Keratinocyte (primary cell): ENCODE measurements at regions not wholly inside any gene's neighbourhood (a gene's known extent, or its start where the extent isn't known, plus 50 kb on each side); places are given as distances from the start of the nearest gene placed in this dataset.

ENCODE experiments used
- DNase-seq: peaks from one replicate; pipeline ENCODE4 v3.0.0-alpha.2; 2011; ENCODE audit warnings: low read depth, missing footprints, low spot score
- FAIRE-seq: peaks from 2 replicates; lab custom pipeline; 2011; peaks lifted over from hg19 to GRCh38; lab: Jason Lieb, UNC
- H2AFZ ChIP-seq: 2 replicates; pipeline ENCODE4 v1.6.0; 2012; ENCODE audit warnings: low read length, control low read depth, inconsistent platforms; ENCODE audit not compliant: control insufficient read depth
- H3K27ac ChIP-seq: 2 replicates; pipeline ENCODE4 v1.5.1; 2011; ENCODE audit warnings: low read length; ENCODE audit not compliant: control insufficient read depth, insufficient read depth
- H3K27me3 ChIP-seq: 3 replicates; pipeline ENCODE4 v1.6.0; 2011; ENCODE audit warnings: low read length; ENCODE audit not compliant: control insufficient read depth, insufficient read depth; ENCODE audit errors: extremely low read depth
- H3K36me3 ChIP-seq, 2 experiments: 2 replicates in 1 of 2; 3 replicates in 1 of 2; pipeline ENCODE4 v1.5.1; 2011; ENCODE audit warnings: low read length in 2 of 2, mild to moderate bottlenecking in 1 of 2; ENCODE audit not compliant: control insufficient read depth in 2 of 2, insufficient read depth in 2 of 2; ENCODE audit errors: extremely low read depth in 1 of 2
- H3K4me1 ChIP-seq: 3 replicates; pipeline ENCODE4 v1.5.1; 2011; ENCODE audit warnings: low read length; ENCODE audit not compliant: control insufficient read depth, insufficient read depth; ENCODE audit errors: extremely low read depth
- H3K4me2 ChIP-seq: 3 replicates; pipeline ENCODE4 v1.6.0; 2011; ENCODE audit warnings: low read depth, low read length; ENCODE audit not compliant: control insufficient read depth, insufficient read depth; ENCODE audit errors: extremely low read depth
- H3K4me3 ChIP-seq, 3 experiments: fragments of 200-600 bp in 1 of 3; sonication (generic) in 1 of 3; 2 replicates in 2 of 3; 3 replicates in 1 of 3; pipeline ENCODE4 v1.5.1; 2011 to 2016; ENCODE audit warnings: low read length in 3 of 3, mild to moderate bottlenecking in 3 of 3, control low read depth in 2 of 3, inconsistent platforms in 1 of 3, low read depth in 1 of 3, mixed read lengths in 1 of 3, mixed run types in 1 of 3, moderate library complexity in 1 of 3; ENCODE audit not compliant: control insufficient read depth in 2 of 3, insufficient read depth in 2 of 3; ENCODE audit errors: extremely low read depth in 1 of 3
- H3K79me2 ChIP-seq: 2 replicates; pipeline ENCODE4 v1.6.0; 2012; ENCODE audit warnings: low read length; ENCODE audit not compliant: control insufficient read depth, insufficient read depth
- H3K9ac ChIP-seq: 3 replicates; pipeline ENCODE4 v1.6.0; 2011; ENCODE audit warnings: low read length; ENCODE audit not compliant: control insufficient read depth, insufficient read depth; ENCODE audit errors: extremely low read depth
- H3K9me1 ChIP-seq: 3 replicates; pipeline ENCODE4 v1.6.0; 2011; ENCODE audit warnings: low read length; ENCODE audit not compliant: control insufficient read depth, insufficient read depth; ENCODE audit errors: extremely low read depth
- H3K9me3 ChIP-seq: 2 replicates; pipeline ENCODE4 v1.5.1; 2012; ENCODE audit warnings: low read depth, low read length; ENCODE audit not compliant: control insufficient read depth
- H4K20me1 ChIP-seq: 3 replicates; pipeline ENCODE4 v1.6.0; 2011; ENCODE audit warnings: low read length; ENCODE audit not compliant: control insufficient read depth, insufficient read depth; ENCODE audit errors: extremely low read depth
- CTCF ChIP-seq, 3 experiments: IDR thresholded peaks in 1 of 3; conservative IDR thresholded peaks in 1 of 3; optimal IDR thresholded peaks in 1 of 3; 2 replicates in 2 of 3; 3 replicates in 1 of 3; pipeline versions ENCODE3 to v1.5.1; 2011; ENCODE audit warnings: low read length in 3 of 3, mild to moderate bottlenecking in 3 of 3, moderate library complexity in 2 of 3, control low read depth in 1 of 3, inconsistent platforms in 1 of 3; ENCODE audit not compliant: insufficient read depth in 2 of 3; ENCODE audit errors: extremely low read depth in 1 of 3
- EZH2 ChIP-seq: IDR thresholded peaks from one replicate; pipeline ENCODE4 v1.6.1; 2012; ENCODE audit warnings: inconsistent platforms, mild to moderate bottlenecking, low read length, moderate library complexity
- dilution Hi-C: fragments of 300-500 bp; cut with MboI; formaldehyde crosslinking; loops from one replicate; pipeline ENCODE4 v1.7.0; 2020; ENCODE audit warnings: low sequenced_read_pairs; ENCODE audit not compliant: extremely low pct_ligation_motif_present

GRCh38 chr20:10133532-10133931 lies 85.1 kb upstream of the SNAP25 start:
- Histone ChIP-seq H4K20me1 (no peaks in the 10 kb centered on the region), H3K9ac (no peak overlapping the region), H3K4me3 (no peak overlapping the region), H3K4me1 (no peaks in the 10 kb centered on the region), H2AFZ (no peak overlapping the region), H3K27ac (no peak overlapping the region), H3K4me2 (no peak overlapping the region), H3K27me3 (peaks cover 19% of the 10 kb centered on the region), H3K36me3 (no peaks in the 10 kb centered on the region), H3K79me2 (no peaks in the 10 kb centered on the region), H3K9me3 (no peaks in the 10 kb centered on the region), H3K9me1 (no peaks in the 10 kb centered on the region)
- no peak for TF ChIP-seq EZH2
- no peak for TF ChIP-seq CTCF (optimal IDR thresholded peaks at IDR 0.05 in 1 of 3, IDR thresholded peaks at IDR 0.05 in 1 of 3, conservative IDR thresholded peaks at IDR 0.05 in 1 of 3; ENCODE audit: extremely low read depth in 1 of 3, insufficient read depth in 2 of 3, low read length in 3 of 3)
- dilution Hi-C loops: no loop called here
- FAIRE-seq (no peak), DNase-seq (no peak)

GRCh38 chr20:10134176-10134575 lies 84.5 kb upstream of the SNAP25 start:
- dilution Hi-C loops: no loop called here
- Histone ChIP-seq H4K20me1 (no peaks in the 10 kb centered on the region), H3K27me3 (peaks cover 19% of the 10 kb centered on the region), H3K9me3 (no peaks in the 10 kb centered on the region), H3K36me3 (no peaks in the 10 kb centered on the region), H3K9me1 (no peaks in the 10 kb centered on the region), H3K79me2 (no peaks in the 10 kb centered on the region), H2AFZ (no peak overlapping the region), H3K4me1 (no peaks in the 10 kb centered on the region), H3K4me2 (no peak overlapping the region), H3K9ac (no peak overlapping the region), H3K27ac (no peak overlapping the region), H3K4me3 (no peak overlapping the region)
- TF ChIP-seq EZH2: no peak
- no peak for TF ChIP-seq CTCF (optimal IDR thresholded peaks at IDR 0.05 in 1 of 3, IDR thresholded peaks at IDR 0.05 in 1 of 3, conservative IDR thresholded peaks at IDR 0.05 in 1 of 3; ENCODE audit: extremely low read depth in 1 of 3, insufficient read depth in 2 of 3, low read length in 3 of 3)
- no peak for DNase-seq
- FAIRE-seq: no peak
